NCI-H460 (cell line): ENCODE measurements at regions not wholly inside any gene's neighbourhood (a gene's known extent, or its start where the extent isn't known, plus 50 kb on each side); places are given as distances from the start of the nearest gene placed in this dataset.

Experiments used
- DNase-seq: peaks from one replicate; pipeline ENCODE4 v3.0.0-alpha.2; 2016; ENCODE audit warnings: low read depth; ENCODE audit errors: extremely low read depth

DNA sequence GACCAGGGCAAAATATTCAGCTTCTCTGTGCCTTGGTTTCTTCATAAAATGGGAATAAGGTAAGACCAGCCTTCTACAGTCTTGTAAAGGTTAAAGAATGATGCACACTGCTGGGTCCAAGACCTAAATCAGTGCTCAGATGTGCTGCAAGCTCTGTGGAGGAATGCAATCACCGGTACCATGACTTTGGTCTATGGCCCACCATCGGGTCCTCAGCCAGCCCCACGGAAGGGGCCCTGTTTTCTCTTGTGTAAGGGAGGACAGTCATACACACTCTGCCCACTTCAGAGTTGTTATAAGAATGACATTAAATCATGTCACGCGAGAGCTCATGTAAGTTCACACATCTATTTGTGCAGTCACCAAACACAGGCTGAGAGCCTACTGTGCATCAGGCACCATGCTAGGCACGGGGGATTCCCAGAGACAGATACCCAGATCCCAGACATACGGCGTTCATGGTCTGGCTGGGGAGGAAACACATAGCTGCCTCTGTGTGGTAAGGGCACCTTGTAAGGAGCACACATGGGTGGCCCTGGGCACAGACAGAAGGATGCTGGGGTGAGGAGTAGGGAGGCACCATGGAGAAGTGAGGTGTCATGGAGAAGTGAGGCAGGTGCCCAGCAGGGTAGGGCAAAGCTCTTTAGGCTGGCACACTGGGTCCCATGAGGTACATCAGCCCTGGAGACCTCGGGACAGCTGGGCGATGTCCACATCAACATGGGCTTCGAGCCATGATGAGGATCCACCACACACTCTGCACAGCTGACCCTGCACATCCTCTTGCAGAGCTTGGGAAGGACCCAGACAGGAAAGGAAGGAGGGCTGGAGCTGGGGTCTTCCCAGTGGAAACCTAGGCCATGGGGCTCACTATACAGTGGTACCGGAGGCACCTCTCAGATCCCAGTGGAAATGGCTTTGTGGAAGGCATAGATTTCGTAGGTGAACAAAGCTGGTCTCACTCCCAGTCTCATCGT lies 190.4 kb upstream of the DIO3 start:
- no peak for DNase-seq

DNA sequence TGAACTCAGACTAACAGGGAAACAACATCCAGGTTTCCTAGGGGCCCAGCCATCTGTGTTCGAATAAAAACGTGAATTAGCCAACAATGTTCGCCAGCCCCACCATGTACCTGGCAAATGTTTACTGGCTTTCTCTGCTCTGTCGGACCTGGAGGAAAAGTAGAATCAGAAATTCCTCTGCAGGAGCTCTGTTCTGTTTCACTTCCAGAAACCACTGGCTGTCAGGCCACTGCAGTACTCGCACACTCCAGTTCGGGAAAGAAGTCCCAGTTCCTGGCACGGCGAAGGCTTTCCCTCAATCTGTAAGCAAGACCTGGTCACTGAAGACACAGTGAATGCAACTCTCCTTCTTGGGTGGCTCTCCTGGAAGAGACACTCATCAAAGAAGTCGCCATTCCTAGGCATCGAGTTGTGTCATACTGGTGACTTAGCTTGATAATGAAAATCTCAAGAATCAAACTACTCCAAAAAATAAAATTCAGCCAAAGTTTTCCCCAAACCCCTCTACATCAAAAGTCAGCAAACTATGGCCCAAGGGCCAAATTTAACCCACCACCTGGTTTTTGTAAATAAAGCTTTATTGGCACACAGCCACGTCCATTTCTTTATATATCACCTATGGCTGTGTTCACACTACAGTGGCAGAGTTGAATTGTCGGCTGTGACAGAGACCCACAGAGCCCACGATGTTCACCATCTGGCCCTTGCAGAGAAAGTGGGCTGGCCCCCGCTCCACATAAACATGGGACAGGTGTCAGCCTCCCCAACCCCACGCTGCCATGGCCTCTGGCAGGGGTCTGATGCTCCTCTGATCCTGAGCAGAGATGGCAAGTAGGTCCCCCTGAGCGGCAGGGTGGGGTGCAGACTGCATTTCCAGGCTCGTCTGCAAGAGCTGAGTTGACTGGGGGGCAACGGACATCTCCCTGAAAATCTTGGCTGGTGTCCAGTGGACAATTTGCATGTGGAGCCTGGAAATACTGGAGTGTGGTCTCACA lies 189.2 kb upstream of the DIO3 start:
- no peak for DNase-seq

DNA sequence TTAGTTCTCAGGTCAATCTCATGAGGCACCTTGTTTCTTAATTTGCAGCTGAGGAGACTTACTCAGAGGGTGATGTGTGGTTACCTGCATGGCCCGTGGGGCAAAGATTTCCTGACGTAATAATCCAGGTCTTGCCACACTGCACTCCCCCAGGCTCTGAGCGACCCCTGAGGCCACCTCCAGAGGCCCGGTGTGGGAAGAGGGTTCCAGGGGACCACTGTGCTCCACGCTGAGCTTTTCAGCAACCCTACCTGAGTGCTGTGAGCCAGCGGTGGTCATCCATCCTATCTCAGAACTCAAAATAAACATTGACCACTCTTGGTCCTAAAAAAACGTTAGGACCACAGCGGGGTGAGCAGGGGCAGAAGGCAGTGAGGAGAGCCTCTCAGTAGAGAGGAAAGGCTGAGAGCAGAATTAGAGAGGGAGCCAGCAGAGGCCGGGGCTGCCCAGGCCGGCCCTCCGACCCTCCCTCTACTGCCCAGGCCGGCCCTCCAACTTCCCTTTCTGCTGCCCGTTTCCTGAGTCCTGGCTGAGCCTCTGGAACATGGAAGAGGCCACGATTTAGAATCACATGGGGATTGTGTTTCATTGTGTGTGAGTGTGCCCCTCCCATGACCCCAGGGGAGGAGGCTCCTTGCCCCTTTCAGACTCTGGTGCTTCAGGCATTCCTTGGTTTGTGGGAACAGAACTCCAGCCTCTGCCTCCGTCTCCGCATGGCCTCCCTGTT lies 188.2 kb upstream of the DIO3 start:
- DNase-seq = no peak

DNA sequence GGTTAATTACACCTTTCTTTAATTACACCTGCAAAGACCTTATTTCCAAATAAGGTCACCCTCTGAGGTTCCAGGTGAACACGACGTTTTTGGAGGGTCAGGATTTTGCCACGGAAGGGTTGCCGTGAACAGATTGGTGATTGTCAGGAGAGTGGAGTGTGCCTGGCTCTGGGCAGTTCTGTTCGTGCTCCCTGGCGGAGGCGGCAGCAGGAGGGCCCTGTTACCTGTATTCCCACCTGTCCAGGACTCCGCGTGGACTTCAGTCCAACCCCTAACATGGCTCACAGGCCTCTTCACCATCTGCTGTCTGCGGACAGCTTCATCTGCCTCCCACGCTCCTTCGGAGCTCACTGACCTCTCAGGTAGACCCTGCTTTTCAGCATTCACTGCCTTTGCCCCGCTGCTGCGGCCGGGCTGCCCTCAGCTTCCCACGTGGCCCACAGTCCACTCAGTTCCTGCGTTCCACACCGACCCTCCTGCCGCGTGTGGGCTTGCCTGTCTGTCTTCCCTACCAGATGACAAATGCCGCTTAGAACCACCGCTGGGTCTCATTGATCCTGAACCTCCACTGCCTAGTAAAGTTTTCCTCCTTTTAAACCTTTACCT lies 187.5 kb upstream of the DIO3 start:
- no peak for DNase-seq

DNA sequence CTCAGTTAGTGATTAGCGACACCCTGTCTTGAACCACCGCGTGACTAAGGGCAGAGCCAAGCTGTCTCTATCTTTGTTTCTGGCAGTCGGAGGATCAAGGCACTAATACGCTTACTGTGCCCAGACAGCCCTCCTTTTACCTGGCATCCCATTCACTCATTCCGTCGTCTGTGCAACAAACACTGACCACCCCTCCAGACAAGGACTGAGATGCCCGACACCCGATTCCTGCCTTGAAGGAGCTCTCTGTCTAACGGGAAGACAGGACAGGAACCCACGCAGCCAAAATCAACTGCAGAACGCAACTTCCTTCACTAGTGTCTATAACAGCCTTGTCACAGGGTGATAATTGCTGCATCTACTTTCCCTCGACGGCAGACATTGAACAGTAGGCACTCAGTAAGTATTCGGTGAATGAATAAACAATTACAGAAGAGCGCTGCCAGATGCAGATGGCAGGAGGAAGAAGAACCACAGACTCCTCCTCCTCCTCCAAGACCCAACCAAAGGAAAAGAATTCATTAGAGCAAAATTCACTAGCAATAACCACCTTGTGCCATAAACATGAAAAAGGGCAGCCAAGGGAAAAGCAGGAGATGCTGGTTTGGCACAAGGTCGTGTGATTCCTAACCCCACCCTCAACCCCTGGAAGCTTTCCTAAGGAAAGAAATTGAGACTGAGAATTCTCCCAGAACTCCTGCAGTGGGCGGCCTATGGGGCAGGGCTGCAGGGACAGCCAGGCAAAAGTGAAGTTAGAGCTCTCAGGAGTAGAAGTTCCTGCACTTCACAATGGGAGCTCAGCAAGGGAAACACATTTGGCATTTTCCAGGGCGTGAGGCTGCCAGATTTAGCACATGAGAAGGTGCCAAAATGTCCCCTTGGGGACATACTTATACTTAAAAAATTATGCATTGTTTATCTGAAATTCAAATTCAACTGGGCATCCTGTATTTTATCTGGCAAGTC lies 186.6 kb upstream of the DIO3 start:
- DNase-seq = no peak

DNA sequence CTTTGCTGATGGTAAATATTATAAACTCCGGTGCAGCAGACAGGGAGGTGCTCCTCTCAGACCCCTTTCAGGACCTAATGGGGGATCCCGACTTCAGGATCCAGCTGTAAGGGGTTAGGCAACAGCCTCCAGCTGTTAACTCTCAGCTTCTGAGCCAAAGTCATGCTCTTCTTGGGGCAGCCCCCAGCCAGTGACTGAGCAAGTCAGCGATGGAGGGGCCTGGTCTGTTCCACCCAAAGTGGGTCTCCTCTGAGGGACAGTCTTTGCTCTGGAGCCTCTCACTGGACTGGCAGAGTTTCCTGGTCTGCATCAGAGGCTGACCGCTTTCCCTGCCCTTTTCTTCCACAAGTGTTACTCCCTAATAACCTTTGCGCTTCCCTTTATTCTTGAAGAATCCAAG lies 184.2 kb upstream of the DIO3 start:
- no peak for DNase-seq

DNA sequence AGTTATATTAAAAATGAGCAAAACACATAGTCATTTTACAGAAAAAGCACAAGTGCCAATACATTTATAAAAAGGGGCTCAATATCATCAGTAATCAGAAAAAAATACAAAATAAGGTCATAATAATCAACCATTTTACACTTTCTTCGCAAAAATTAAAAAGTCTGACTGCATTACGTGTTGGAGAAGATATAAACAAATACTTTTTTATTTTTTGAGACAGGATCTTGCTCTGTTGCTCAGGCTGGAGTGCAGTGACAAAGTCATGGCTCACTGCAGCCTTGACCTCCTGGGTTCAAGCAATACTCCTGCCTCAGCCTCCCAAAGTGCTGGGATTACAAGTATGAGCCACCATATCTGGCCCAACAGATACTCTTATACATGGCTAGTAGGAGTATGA lies 181.5 kb upstream of the DIO3 start:
- no peak for DNase-seq

DNA sequence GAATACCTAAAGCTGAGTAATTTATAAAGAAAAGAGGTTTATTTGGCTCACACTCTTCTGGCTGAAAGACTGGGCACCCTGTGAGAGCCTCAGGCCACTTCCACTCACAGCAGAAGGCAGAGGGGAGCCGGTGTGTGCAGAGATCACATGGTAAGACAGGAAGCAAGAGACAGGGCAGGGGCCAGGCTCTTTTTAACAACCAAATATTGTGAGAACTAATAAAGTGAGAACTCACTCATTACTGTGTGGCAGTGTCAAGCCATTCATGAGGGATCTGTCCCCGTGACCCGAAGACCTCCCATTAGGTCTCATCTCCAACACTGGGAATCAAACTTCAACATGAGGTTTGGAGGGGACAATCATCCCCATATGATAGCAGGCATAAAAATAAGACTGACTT lies 180.8 kb upstream of the DIO3 start:
- DNase-seq = no peak

DNA sequence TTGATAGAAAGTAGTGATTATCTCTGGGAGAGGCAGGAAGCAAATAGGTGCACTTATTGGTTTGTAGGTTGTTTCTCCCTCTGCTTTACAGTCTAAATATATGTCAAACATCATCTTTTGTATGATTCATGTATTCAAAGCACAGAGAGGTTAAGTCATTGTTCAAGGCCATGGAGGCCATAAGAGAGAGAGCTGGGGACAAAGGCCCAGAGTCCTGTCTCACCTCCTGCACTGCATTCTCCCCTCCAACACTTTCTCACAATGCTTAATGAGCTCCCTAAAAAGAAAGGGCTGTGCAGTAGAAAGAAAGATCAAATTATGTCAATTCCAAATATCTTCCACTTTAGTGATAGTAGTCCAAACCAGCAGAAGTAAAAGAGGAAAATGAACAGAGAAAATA lies 180.4 kb upstream of the DIO3 start:
- no peak for DNase-seq

DNA sequence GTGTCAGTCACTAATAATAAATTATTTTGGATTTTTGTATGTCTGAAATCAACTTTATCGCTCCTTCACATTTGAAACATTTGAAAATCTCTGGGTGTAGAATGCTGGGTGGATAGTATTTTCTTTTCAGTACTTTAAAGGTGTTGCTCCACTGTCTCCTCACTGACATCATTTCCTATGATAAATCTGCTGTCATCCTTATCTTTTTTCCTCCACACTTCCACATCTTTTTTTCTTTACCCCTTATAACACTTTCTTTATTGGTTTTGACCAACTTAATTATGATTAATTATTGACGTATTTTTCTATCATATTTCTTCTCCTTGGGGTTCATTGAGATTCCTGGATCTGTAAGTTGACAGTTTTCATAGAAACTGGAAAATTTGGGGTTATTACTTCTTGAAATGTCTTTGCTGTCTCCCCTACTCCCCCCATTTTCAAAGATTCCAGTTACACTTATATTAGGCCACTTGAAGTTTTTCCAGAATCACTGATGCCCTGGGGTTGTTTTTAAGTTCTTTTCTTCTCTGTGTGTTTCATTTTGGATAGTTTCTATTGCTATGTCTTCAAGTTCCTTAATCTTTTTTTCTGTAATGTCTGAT lies 177.5 kb upstream of the DIO3 start:
- no peak for DNase-seq

DNA sequence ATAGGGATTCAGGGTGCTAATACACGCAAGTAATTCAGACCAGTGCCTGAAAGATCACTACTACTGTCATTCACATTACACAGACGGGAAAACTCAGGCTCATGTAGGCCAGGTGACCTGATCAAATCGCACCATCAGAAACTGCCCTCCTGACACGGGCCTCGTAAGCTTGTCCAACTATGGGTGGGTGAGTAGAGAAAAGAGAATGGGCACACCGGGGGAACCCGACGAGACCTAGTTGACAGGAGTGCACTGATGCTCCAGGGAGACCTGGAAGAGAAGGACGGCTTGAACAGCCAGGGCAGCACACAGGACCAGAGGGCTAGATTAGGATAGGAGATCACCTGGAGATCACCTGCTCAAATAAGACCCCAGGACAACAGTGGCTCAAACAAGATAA lies 166.9 kb upstream of the DIO3 start:
- DNase-seq = no peak

DNA sequence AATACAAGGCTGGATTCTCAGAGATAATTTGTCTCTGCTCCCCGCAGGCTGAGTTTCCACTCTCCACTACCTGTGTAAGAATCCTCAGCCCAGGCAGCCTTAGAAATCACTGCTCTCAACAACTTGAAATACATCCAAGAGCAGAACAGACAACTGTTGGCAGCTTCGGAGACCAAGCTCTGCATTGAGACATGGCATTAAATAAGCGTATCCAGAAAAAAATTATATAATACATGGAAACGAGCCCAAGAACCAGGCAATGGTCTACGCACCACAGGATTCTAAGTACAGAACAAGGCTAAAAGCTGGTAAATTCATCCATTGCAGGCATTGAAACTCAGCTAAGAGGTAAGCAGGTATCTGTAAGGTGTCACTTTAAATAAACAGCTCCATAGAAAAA lies 165.5 kb upstream of the DIO3 start:
- DNase-seq = no peak

DNA sequence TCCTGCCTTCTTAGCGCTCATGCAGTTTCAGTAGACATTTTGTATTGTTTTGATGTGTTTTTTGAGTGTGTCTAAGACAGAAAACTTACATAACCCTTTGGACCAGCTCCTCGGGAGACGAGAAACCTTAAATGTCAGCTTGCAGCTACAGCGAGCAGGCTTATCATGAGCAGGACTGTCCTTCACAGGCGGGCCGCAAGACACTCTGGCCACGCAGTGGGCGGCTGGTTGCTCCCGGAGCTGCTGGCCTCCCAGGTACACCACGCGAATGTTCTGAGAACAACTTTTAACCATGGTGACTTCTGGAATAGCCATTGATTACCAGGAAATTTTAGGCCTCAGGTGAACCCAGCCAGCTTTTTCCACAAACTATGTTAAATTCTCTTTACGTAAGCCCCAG lies 164.1 kb upstream of the DIO3 start:
- no peak for DNase-seq

DNA sequence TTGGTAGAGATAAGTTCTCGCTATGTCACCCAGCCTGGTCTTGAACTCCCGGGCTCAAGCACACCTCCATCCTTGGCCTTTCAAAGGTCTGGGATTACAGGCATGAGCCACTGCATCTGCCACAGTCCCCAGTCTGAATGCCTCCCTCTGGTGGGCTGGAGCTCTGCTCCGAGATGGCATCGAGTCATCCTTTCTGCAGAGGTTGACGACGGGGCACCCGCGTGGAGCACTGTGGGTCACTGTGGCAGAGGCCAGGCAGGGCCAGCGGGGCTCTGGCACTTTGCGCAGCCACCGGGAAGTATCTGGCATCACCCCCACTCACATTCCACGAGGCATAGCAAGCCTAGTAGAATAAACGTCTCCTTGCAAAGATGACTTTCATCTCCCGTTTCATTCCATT lies 163.3 kb upstream of the DIO3 start:
- no peak for DNase-seq

DNA sequence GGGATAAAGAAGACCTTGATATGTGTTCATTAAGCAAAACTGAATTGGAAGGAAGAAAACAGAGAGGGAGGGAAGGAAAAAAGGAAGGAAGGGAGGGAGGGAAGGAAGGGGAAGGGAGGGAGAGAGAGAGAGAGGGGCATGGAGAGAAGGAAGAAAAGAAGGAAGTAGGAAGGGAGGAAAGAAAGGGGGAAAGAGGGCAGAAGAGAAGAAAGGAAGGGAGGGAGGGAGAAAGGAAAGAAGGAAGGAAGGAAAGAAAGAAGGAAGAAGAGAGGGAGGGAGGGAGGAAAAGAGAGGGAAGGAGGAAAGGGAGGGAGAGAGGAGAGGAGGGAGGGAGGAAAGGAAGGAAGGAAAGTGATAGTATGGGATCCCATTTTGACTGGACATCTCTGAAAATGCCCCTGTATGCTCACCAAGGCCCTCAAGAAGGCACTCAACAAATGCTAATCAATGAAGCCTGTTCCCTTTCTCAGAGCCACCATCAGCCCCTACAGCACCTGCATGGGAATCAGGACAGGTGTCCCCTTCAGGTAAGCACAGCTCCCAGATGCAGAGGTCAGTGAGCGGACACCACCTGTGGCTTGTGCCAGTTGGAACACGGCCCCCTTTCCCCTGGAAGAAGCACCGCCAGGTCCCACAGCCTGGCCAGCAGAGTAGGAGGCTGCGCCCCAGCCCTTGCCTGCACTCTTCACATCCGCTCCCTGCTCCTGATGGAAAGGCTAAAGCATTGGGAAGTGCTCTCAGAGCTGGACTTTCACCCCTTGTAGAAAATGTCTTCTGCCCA lies 161.4 kb upstream of the DIO3 start:
- no peak for DNase-seq

DNA sequence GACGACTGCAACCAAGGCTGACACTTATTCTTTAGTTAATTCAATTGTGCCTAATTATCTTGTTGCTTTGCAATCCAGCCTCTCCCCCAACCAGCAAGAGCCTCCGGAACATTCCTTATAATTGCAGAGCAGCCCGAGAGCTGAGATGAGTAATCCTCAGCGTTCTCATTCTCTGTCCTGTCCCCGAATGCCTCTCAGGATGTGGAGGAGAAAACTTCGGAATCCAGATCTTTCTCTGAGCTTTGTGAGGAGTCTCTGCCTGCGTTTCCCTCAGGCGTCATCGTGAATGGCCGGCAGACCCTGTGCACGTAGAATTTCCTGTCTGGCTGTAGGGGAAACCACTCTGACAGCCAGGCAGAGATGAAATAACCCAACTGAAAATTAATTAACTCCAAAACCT lies 160.5 kb upstream of the DIO3 start:
- no peak for DNase-seq

DNA sequence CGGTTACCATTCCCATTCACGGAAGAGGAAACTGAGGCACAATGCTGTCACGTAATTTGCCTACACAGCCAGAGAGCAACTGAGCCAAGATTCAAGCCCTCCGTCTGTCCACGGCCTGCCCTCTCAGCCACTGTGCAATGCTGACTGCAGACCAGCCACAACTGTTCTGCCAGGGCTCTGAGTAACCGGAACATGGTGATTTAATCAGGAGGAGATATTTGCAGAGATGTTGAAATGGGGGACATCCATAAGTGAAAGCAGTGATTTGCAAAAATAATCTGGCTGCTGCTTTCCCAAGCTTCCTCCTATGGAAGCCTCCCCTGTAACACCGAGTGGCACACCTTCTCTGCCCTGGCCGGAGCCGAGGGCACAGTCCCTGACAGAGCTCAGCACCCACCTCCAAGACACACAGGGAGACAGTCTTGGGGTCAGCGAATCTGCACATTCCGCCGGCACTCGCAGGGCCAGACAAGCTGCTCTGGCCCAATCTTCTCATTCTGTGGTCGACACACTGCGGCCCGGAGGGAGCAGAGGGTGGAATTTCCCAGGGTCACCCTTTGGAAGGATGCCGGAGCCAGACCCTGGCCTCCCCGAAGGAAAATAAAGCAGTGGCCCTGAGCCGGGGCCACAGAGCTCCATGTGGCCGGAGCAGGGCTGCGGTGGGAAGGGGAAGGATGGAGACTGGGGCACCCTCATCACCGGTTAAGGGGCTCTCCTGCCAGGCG lies 158.2 kb upstream of the DIO3 start:
- no peak for DNase-seq
